Head of caudate nucleus (tissue), 42 donors: ENCODE measurements at regions not wholly inside any gene's neighbourhood (a gene's known extent, or its start where the extent isn't known, plus 50 kb on each side); places are given as distances from the start of the nearest gene placed in this dataset.
A peak's percentile ranks its signal among the peaks of the same experiment; 100 is the strongest.
"Not testable (repeated sequence)": the region's sequence is repeated elsewhere in the genome, so short reads cannot be mapped to it uniquely, and the experiment has no call there.

Source experiments
- DNase-seq, 42 donors: peaks; one replicate each; pipeline versions ENCODE4 v3.0.0 to v3.0.0-alpha.2; 2020 to 2021; ENCODE audit warnings: mixed read lengths in 7 of 42
- intact Hi-C: fragments of 100-400 bp; cut with DNase I; formaldehyde crosslinking; loops from one replicate; pipeline ENCODE4 v1.15.0; 2022

DNA sequence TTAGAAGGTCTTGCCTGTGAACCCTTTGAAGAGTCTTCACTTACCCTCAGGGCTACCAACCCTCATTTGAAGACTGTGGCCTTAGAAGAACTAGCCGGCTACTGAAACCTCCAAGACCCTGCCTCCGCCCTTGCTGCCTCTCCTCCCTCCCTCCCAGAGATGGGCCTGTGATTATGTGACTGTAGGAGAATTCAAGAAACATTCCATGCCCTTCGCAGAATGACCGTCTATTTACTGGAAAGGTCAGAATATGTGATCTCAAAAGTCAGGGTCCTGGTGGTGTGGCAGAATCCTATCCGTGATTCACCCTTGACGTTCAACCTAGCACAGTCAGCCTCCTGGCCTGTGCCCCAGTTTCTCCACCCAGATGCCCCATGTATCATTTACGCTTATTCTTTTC lies 109.6 kb downstream of the CTNND1 start:
- intact Hi-C loops: no loop called here

DNA sequence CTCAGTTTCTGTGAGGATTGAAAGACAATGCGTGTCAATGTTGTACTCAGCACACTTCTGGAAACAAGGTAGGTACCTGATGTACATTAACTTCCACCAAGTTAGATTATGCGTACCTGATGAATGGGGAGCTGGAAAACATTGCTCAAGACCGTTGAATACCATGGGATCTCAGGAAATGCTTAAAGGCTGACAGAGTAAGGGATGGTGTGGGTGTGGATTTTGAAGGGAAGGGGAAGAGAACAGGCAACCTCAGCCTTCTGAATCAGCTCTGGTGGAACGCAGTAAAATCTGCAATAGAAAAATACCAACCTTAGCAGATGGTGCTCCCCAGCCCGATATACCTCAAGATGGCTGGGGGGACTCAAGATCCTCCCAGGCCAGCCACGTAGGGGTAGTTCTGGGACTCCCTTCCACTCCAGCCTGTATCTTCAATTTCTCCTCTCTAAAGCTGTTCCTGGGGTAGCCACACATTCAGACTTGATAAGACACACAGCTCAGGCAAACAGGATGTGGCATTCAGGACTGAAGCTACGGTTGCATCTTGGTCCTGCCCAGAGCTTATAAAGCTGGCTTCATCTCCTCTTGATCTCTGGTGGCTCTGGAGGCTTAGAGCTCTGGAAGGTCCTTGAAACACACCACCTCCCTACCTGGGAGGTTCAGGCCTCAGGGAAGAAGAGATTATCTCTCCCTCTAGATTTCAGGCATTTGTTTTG lies 111.8 kb downstream of the CTNND1 start:
- DNase-seq: peak in 1 of 42 donors; percentile 13
- intact Hi-C loops: no loop called here

More for the DNA sequence above, 109.6 kb downstream of the CTNND1 start:
- DNase-seq: no peak

DNA sequence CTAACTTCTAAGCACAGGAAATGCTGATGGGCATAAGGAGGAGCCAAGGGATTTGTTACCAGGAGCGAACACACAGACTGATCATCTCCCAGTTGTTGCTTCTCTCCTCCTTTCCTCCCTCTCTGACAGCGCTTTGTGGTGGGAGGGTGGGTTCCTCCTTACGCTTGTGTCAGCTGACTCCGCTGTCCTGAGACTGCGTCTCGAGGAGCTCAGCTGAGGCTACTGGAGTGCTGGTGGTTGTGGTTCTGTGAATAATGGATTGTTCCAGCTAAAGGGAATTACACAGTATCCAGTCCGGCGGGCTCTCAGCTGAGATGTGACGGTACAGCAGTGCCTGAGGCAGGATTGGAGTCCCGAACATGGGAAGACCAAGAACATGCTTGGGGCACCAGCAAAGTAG lies 113.4 kb downstream of the CTNND1 start:
- no peak for DNase-seq
- intact Hi-C loops: no loop called here

DNA sequence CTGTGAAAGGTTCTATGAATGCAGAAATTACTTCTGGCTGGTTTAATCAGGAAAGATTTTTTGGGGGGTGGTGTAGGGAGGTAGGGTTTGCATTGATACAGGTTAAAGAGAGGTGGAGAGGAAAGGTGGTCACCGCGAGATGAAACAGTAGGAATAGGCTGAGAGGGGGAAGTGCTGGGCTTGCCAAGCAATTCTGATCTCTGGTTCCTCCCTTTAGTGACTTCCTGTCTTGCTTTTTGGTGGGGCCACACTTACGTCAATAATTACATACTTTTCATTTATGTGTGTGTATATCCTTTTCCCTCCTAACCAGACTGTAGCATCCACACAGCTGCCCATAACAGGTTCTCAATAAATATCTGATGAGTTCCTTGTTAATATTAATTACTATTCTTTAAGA lies 120.0 kb downstream of the CTNND1 start:
- DNase-seq: peak in 1 of 42 donors; percentile 2
- intact Hi-C loops: no loop called here

DNA sequence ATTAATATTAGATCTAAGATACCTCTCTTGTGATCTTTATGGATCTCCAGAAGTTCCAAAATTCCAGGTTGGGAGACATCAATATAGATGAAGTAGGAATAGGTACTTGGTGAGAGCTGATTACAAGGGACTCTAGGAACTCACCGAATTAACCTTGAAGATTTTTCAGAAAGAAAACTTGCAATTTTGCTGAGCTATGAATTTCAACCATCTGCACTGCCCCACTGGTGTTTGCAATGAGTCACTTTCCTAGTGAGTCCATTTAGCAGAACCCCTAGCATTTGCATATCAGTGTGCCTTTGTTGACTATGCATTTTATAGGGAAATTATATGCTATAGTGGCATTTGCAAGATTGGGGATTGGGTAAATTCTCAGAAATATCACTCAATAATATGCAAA lies 122.0 kb downstream of the CTNND1 start:
- no peak for DNase-seq
- intact Hi-C loops: no loop called here

DNA sequence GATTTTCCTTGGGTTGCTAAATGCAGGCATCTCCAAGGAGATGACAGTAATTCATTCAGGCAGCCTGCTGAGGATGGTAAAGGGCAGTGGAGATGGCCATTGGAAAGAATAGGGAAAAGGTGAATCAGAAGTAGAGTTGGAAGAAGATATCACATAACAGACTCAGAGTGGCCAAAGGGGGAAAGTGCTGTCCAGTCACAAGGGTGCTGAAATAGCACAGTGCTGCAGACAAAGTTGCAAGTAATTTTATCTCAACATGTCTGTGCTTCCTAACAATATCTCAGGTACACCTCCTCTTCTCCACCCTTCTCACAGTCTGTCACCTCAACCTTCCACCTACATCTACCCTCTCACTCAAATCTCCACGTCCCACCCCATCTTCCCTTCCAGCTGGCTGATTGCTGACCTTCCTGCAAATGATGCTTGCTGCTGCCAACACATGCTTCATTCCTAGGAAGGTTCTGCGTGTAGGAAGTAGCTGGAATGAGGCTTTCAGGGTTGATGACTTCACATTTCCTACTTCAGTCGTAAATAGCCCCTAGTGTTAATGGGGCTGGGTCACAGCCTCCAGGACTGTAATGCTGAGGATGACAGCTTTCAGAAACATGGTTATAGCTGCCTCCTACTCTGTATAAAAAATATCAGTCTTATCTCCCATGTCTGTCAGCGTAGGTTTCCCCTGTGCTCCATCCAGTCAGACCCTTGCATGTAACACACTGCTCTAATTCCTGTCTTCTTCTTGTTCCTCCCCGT lies 123.9 kb downstream of the CTNND1 start:
- peak in 17 of 42 donors; percentile 6 to 70 (median 17) for DNase-seq
- intact Hi-C loops: no loop called here

DNA sequence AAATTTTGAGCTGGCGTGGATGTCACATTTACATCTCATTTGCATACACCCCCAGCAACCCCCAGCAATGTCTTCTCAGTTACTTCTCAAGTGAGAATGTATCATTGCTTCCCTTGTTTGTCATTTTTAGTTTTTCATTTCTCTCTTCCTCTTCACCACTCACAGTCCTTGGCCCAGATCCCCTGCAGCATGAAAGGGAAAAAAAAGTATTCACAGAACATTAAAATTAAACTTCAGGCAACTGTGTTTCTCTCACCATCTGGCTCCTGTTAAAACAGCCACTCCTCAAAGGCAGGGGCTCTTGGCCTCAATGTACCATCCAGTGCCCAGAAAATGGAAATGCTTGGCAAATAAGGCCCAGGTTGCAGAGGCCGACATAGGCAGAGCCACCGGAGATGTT lies 126.8 kb downstream of the CTNND1 start:
- DNase-seq: peak in 1 of 42 donors; percentile 24
- intact Hi-C loops: no loop called here

DNA sequence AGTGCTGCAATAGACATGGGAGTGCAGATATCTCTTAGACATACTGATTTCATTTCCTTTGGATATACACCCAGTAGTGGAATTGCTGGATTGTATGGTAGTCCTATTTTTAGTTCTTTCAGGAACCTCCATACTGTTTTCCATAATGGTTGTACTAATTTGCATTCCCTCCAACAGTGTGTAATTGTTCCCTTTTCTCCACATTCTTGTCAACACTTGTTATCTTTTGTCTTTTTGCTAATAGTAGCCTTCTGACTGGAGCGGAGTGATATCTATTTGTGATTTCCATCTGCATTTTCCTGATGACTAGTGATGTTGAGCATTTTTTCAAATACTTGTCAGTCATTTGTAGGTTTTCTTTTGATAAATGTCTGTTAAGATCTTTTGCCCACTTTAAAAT lies 128.9 kb downstream of the CTNND1 start:
- no peak for DNase-seq
- intact Hi-C loops: no loop called here

DNA sequence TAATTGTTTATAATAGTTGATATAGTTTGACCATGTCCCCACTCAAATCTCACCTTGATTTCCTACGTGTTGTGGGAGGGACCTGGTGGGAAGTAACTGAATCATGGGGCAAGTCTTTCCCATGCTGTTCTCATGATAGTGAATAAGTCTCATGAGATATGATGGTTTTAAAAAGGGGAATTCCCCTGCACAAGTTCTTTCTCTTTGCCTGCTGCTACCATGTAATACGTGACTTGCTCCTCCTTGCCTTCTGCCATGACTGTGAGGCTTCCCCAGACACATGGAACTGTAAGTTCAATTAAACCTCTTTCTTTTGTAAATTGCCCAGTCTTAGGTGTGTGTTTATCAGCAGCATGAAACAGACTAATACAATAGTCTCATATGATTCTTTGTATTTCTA lies 130.5 kb upstream of the OR9Q1 start:
- DNase-seq, intact Hi-C loops: not testable (repeated sequence)

DNA sequence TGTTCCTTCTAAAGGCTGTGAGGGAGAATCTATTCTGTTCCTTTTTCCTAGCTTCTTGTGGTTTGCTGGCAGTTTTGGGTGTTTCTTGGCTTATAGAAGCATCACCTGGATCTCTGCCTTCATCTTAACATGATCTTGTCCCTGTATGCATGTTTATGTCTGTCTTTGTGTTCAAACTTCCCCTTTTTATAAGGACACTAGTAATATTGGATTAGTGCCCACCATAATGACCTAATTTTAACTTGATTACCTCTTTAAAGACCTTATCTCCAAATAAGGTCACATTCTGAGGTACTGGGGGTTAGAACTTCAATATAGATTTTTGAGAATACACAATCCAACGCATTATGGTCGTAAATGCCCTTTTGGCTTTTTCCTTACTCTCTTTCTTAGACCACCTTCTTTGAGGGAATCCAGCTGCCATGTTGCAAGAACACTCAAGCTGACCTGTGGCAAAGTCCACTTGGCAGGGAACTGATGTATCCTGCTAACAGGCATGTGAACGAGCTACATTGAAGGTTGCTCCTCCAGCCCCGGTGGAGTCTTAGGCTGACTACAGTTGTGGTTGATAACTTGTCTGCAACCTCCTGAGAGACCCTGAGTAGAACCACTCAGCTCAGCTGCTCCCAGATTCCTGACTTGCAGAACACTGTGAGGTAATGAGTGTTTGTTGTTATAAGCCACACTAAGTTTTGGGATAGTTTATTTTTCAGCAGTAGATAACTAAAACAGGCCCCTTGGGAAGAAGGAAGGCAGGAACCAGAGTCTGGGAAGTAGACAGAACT lies 127.1 kb upstream of the OR9Q1 start:
- intact Hi-C loops: no loop called here
- no peak for DNase-seq

DNA sequence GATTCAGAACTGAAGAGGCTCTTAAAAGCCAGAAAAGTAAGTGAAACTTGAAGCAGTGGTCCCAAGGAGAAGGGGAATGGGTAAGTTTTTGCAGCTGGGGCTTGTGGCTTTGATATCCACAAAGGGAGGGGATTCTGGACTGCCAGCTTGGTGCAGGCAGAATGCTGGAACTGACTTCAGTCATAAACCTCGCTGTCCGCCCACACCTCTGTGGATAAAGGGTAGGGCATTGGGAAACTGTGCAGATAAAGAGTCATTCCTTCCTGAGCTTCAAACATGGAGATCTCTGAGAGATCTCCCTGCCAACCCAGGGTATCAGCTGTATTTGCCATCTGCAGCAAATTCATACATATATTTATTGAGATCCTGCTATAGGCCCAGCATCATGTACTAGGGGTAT lies 124.3 kb upstream of the OR9Q1 start:
- intact Hi-C loops: no loop called here
- DNase-seq: no peak

DNA sequence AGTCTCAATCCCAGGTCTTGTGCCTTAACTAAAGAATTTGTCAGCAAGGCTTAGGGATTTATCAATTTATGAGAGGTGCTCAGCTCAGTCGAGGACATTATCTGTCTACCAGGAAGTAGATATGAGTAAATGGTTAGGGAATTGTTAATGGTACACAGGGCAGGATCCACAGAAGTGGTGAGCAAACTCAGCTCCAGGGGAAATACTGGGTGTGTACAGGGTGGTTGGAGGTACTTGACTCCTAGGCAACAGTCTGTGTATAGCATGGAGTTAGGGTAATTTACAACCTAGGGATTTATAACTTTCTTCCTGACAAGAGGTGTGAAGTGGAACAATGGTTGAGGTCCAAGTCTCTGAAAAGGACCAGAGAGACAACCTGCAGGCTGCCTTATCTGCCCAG lies 123.4 kb upstream of the OR9Q1 start:
- no peak for DNase-seq
- intact Hi-C loops: no loop called here

DNA sequence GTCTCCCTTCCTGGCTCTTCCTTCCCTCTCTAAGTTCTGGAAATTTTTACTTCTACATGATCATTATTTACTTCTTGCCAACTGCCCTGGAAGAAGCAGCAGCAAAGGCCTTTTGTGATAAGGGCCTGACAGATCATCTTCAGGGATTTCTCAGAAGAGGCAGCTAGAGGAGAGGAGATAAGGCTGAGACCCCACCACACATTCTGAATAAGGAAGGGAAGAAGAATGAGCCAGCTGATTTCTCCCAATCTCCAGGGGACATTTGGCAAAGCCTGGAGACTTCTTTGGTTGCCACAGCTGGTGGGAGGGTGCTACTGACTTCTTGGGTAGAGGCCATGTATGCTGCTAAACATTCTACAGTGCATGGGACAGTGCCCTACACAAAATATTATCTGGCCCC lies 122.4 kb upstream of the OR9Q1 start:
- intact Hi-C loops: no loop called here
- DNase-seq: no peak

DNA sequence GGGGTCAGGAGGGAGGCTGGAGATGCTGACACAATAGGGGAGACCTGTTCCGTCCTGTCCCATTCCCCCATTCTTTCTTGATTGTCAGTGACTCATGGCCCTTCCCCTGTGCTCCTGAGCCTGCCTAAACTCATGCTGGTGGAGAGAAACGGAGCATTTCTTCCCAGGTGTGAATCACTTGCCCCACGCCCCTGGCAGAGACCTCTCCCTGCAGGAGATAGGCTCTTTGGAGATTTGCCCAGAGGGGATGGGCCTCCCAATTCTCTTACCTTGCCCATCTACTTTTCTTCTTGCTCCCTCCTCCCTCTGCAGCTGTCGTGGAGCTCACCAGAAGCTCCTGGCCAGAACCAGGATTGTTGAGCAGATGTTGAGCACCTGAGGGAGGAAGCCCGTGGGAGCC lies 121.9 kb upstream of the OR9Q1 start:
- no peak for DNase-seq
- intact Hi-C loops: no loop called here

DNA sequence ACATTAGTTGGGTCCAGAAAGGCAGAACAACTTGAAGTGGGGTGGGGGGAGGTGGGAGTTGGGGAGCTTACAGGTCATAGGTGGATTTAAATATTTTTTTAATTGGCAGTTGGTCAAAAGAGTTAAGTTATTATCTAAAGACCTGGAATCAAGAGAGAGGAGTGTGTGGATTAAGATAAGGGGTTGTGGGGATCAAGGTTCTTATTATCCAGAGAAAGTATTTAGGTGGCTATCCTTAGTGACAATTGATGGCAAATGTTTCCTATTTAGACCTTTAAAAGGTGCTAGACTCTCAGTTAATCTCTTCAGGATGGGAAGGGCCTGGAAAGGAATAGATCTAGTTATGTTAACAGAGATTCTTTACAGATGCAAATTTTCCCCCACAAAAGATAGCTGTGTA lies 120.7 kb upstream of the OR9Q1 start:
- intact Hi-C loops: no loop called here

DNA sequence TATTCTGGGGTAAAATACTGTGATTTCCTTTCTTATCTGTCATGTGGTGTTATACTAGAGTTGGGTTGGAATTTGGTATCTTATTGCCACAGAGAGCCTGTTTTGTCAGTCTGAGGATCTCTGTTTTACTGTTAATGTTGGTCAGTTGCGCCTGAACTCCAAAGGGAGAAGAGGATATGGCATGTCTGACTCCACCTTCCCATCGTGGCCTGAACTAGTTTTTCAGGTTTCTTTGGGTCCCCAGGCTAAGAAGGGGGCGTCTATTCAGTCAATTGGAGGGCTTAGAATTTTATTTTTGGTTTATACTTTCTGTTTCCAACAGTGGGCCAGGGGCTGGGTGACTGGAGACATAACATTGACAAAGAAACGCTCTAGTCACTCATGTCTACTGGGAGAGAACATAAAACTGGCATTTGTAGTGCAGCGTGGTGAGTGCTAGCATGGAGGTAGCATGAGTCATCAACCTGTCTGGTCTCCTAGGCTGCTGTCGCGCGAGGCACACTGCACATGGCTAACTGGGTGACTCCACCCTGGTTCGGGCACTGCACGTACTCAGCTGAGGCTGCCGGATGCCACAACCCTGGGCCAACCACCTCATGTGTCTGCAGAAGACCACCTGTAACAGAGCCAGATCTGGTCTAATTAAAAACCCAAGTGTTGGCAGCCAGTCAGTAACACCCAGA lies 120.1 kb upstream of the OR9Q1 start:
- intact Hi-C loops: no loop called here
- peak in 8 of 42 donors; percentile 6 to 39 (median 20) for DNase-seq

More for the DNA sequence above, 120.7 kb upstream of the OR9Q1 start:
- no peak for DNase-seq

DNA sequence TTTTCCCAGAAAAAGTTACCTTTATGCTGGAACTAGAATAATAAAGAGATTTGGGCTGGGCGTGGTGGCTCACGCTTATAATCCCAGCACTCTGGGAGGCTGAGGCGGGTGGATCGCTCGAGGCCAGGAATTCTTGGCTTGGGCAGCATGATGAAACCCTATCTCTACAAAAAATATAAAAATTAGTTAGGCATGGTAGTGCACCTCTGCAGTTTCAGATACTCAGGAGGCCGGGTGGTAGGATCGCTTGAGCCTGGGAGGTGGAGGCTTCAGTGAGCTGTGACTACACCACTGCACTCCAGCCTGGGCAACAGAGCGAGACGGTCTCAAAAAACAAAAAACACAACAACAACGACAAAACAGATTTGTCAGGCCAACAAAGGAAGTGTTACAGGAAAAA lies 119.3 kb upstream of the OR9Q1 start:
- intact Hi-C loops: no loop called here
- no peak for DNase-seq

DNA sequence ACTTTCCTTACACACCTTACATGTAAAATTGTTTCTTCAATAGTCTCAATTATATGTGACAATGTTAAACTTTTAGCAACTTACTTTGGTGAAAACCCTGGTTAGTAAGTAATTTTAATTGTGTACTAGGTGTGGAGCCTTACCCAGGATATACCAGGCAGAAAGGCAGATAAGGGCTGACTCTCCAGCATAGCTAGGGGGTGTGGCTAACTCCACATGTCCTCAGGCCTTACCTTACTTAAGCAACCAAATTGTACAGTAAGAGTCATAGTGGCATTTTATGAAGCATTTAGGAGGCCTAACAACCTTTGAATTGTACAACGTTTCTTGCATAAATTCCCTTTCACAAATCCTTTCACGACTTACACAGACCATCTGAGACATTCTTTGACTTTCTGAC lies 118.2 kb upstream of the OR9Q1 start:
- intact Hi-C loops: no loop called here
- no peak for DNase-seq

DNA sequence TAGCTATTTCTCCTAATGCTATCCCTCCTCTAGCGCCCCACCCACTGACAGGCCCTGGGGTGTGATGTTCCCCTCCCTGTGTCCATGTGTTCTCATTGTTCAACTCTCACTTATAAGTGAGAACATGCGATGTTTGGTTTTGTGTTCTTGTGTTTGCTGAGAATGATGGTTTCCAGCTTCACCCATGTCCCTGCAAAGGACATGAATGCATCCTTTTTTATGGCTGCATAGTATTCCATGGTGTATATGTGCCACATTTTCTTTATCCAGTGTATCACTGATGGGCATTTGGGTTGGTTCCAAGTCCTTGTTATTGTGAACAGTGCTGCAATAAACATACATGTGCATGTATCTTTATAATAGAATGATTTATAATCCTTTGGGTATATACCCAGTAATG lies 115.3 kb upstream of the OR9Q1 start:
- intact Hi-C loops, DNase-seq: not testable (repeated sequence)
